Stomach (tissue), 4 donors: ENCODE measurements at regions not wholly inside any gene's neighbourhood (a gene's known extent, or its start where the extent isn't known, plus 50 kb on each side); places are given as distances from the start of the nearest gene placed in this dataset.

Experiments
- POLR2AphosphoS5 ChIP-seq, 3 donors: sonication (generic); formaldehyde crosslinking; IDR thresholded peaks; one replicate each; pipeline ENCODE4 v1.6.1; 2016; ENCODE audit warnings: antibody characterized with exemption in 3 of 3
- TF ChIP-seq, protein P1 (sequence below), 7 experiments: fragments of 450-650 bp in 4 of 7; fragments of 200-600 bp in 3 of 7; sonication (generic) in 3 of 7; IDR thresholded peaks; one replicate each; pipeline ENCODE4 v1.5.1; 2016 to 2019; ENCODE audit warnings: antibody characterized with exemption in 7 of 7, control low read depth in 2 of 7, mild to moderate bottlenecking in 1 of 7

DNA sequence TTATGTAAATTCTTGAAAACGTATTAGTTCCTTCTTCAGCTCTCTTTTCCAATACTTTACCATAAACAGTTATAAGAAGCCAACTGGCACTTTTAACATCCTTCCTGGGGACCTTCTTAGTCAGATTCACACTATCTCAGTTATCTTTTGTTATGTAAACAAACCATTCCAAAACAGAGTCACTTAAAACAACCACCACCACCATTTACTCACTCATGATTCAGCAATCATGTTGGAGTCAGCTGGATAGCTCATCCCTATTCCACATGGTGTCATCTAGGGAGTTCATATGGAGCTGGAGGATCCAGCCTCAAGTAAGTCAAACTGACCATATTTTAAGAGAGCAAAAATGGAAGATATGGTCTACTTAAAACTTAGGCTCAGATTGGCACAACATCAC lies 240.3 kb upstream of the IRX3 start:
- TF ChIP-seq, protein P1, sequence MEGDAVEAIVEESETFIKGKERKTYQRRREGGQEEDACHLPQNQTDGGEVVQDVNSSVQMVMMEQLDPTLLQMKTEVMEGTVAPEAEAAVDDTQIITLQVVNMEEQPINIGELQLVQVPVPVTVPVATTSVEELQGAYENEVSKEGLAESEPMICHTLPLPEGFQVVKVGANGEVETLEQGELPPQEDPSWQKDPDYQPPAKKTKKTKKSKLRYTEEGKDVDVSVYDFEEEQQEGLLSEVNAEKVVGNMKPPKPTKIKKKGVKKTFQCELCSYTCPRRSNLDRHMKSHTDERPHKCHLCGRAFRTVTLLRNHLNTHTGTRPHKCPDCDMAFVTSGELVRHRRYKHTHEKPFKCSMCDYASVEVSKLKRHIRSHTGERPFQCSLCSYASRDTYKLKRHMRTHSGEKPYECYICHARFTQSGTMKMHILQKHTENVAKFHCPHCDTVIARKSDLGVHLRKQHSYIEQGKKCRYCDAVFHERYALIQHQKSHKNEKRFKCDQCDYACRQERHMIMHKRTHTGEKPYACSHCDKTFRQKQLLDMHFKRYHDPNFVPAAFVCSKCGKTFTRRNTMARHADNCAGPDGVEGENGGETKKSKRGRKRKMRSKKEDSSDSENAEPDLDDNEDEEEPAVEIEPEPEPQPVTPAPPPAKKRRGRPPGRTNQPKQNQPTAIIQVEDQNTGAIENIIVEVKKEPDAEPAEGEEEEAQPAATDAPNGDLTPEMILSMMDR (IDR thresholded peaks at IDR 0.05), result no peak
- no peak for TF ChIP-seq POLR2AphosphoS5 (IDR thresholded peaks at IDR 0.05)
